K562 (cell line): ENCODE measurements at regions not wholly inside any gene's neighbourhood (a gene's known extent, or its start where the extent isn't known, plus 50 kb on each side); places are given as distances from the start of the nearest gene placed in this dataset.

Experiments
- ATAC-seq: fragments of 200-7000 bp; cut with Tn5 transposase; 3 replicates; pipeline ENCODE4 v1.9.1; 2020; ENCODE audit warnings: moderate library complexity
- BruUV-seq: library from RNA; stranded (reverse); fragments of 400-500 nt; replicated peaks from 2 replicates; lab custom pipeline; 2021; lab: Mats Ljungman, UMichigan
- CTCF ChIA-PET: fragments of 300-600 bp; formaldehyde crosslinking; extraction: SDS; loops from one replicate; lab custom pipeline; 2021; ENCODE audit warnings: low intra/inter-chr PET ratio; lab: Yijun Ruan, JAX
- POLR2A ChIA-PET: fragments of 300-600, 350-650 bp; sonication (Branson Sonifier 250); formaldehyde crosslinking; extraction: SDS; loops from one replicate; lab custom pipeline; 2021; ENCODE audit warnings: antibody characterized with exemption, inconsistent platforms; lab: Yijun Ruan, JAX
- DNase-seq, 4 experiments: peaks; one replicate each; pipeline versions ENCODE4 v3.0.0 to v3.0.0-alpha.2; 2011 to 2018; ENCODE audit warnings: low spot score in 3 of 4, mixed read lengths in 3 of 4; ENCODE audit errors: extremely low read depth in 1 of 4
- FAIRE-seq: peaks from 2 replicates; lab custom pipeline; 2011; peaks lifted over from hg19 to GRCh38; lab: Jason Lieb, UNC
- H2AFZ ChIP-seq: 2 replicates; pipeline ENCODE4 v1.6.0; 2011; ENCODE audit warnings: low read depth, low read length, control low read depth, inconsistent platforms
- H3K27ac ChIP-seq: fragments of 200-600 bp; 3 replicates; pipeline ENCODE4 v1.8.0; 2011; ENCODE audit warnings: low read depth, mild to moderate bottlenecking, control low read depth, inconsistent platforms, low read length, moderate library complexity, mixed read lengths; ENCODE audit errors: extremely low read depth
- H3K27me3 ChIP-seq, 2 experiments: fragments of 300-600 bp in 1 of 2; 2 replicates in 1 of 2; 3 replicates in 1 of 2; pipeline versions ENCODE4 v1.6.0 to v1.8.0; 2011; ENCODE audit warnings: inconsistent platforms in 2 of 2, low read length in 2 of 2, mild to moderate bottlenecking in 1 of 2, mixed read lengths in 1 of 2, moderate library complexity in 1 of 2; ENCODE audit not compliant: control insufficient read depth in 2 of 2, insufficient read depth in 2 of 2
- H3K36me3 ChIP-seq: fragments of 300-600 bp; 3 replicates; pipeline ENCODE4 v1.8.0; 2011; ENCODE audit warnings: mild to moderate bottlenecking, low read length, inconsistent platforms; ENCODE audit not compliant: control insufficient read depth, insufficient read depth
- H3K4me1 ChIP-seq, 2 experiments: fragments of 200-600 bp in 1 of 2; replicated peaks in 1 of 2; 2 replicates in 1 of 2; 3 replicates in 1 of 2; pipeline versions ENCODE4 v1.5.1 to v1.8.0; 2011; ENCODE audit warnings: inconsistent platforms in 2 of 2, low read length in 2 of 2, mild to moderate bottlenecking in 1 of 2, mixed read lengths in 1 of 2, moderate library complexity in 1 of 2; ENCODE audit not compliant: control insufficient read depth in 2 of 2, insufficient read depth in 2 of 2
- H3K4me2 ChIP-seq: 2 replicates; pipeline ENCODE4 v1.6.1; 2011; ENCODE audit warnings: low read length, control low read depth, inconsistent platforms, mixed read lengths; ENCODE audit not compliant: insufficient read depth
- H3K4me3 ChIP-seq: fragments of 200-600 bp; sonication (generic), shearing (Covaris generic); 2 replicates; pipeline ENCODE4 v1.5.1; 2016; ENCODE audit warnings: control low read depth, inconsistent platforms
- H3K79me2 ChIP-seq: fragments of 200-600 bp; 3 replicates; pipeline ENCODE4 v1.8.0; 2011; ENCODE audit warnings: low read length, inconsistent platforms; ENCODE audit not compliant: control insufficient read depth, insufficient read depth
- H3K9ac ChIP-seq, 2 experiments: 2 replicates each; pipeline versions ENCODE4 v1.6.0 to v1.6.1; 2011; ENCODE audit warnings: low read depth in 2 of 2, low read length in 2 of 2, control low read depth in 1 of 2, inconsistent platforms in 1 of 2, mild to moderate bottlenecking in 1 of 2, mixed read lengths in 1 of 2; ENCODE audit not compliant: insufficient read depth in 1 of 2
- H3K9me1 ChIP-seq: one replicate; pipeline ENCODE4 v1.6.0; 2011; ENCODE audit warnings: inconsistent platforms, mild to moderate bottlenecking, low read length, moderate library complexity; ENCODE audit not compliant: control insufficient read depth, insufficient read depth
- H3K9me3 ChIP-seq: replicated peaks from 2 replicates; pipeline ENCODE4 v1.5.1; 2011; ENCODE audit warnings: low read depth, low read length, inconsistent platforms; ENCODE audit not compliant: control insufficient read depth, insufficient read depth
- H4K20me1 ChIP-seq: replicated peaks from 2 replicates; pipeline ENCODE4 v1.6.1; 2011; ENCODE audit warnings: low read length, inconsistent platforms, mixed read lengths; ENCODE audit not compliant: control insufficient read depth, insufficient read depth
- ETV1 ChIP-seq: fragments of 450-650 bp; conservative IDR thresholded peaks from 2 replicates; pipeline ENCODE4 v1.6.1; 2016; ENCODE audit warnings: missing genetic modification characterization, control low read depth, low read depth, missing compliant biosample characterization
- KDM1A ChIP-seq, 2 experiments: fragments of 450-650 bp; IDR thresholded peaks; 2 replicates each; pipeline ENCODE4 v1.6.1; 2016; ENCODE audit warnings: mild to moderate bottlenecking in 2 of 2
- MYBL2 ChIP-seq, 2 experiments: fragments of 450-650 bp in 1 of 2; sonication (generic) in 1 of 2; formaldehyde crosslinking in 1 of 2; IDR thresholded peaks; 2 replicates each; pipeline versions ENCODE4 v1.6.1 to v1.8.1; 2017 to 2022; ENCODE audit warnings: borderline replicate concordance in 1 of 2, inconsistent platforms in 1 of 2, low read depth in 1 of 2, mild to moderate bottlenecking in 1 of 2, missing genetic modification reagents in 1 of 2, moderate library complexity in 1 of 2
- PRPF4 ChIP-seq: fragments of 200-400 bp; formaldehyde crosslinking; IDR thresholded peaks from one replicate; pipeline ENCODE4 v1.6.1; 2017; ENCODE audit warnings: low read length, low read depth, mild to moderate bottlenecking; ENCODE audit not compliant: insufficient read depth, poor library complexity, severe bottlenecking
- RHOXF2B ChIP-seq: fragments of 250-450 bp; sonication (Bioruptor Pico); conservative IDR thresholded peaks from 2 replicates; pipeline ENCODE4 v1.5.1; 2021
- ZNF146 ChIP-seq: IDR thresholded peaks from one replicate; pipeline ENCODE4 v1.6.1; 2018; ENCODE audit warnings: missing compliant biosample characterization; ENCODE audit not compliant: unreplicated experiment
- ZNF274 ChIP-seq: IDR thresholded peaks from 2 replicates; pipeline ENCODE4 v1.6.1; 2011; ENCODE audit warnings: low read depth, mild to moderate bottlenecking, low read length, moderate library complexity, borderline replicate concordance
- WGBS: fragments of 100-300 bp; shearing (Covaris generic); methylation state at CpG from one replicate; pipeline ENCODE4 v1.1.6; 2016; ENCODE audit warnings: low coverage, mixed read lengths; ENCODE audit not compliant: insufficient coverage; ENCODE audit errors: missing lambda C conversion rate; 5-methylcytosine and 5-hydroxymethylcytosine counted together
- in situ Hi-C: fragments of 300-500 bp; cut with MboI; formaldehyde crosslinking; loops from 4 replicates; pipeline ENCODE4 v1.15.0; 2018; ENCODE audit warnings: inconsistent platforms, mixed read lengths
- intact Hi-C: fragments of 100-400 bp; cut with micrococcal nuclease; formaldehyde crosslinking; loops from 2 replicates; pipeline ENCODE4 v1.14.2; 2022
- TF ChIP-seq, protein P1 (sequence below): fragments of 250-450 bp; sonication (Bioruptor Pico); IDR thresholded peaks from 2 replicates; pipeline ENCODE4 v1.4.0; 2020
- TF ChIP-seq, protein P2 (sequence below), 2 experiments: fragments of 200-800 bp in 1 of 2; sonication (Bioruptor generic) in 1 of 2; sonication (generic) in 1 of 2; formaldehyde crosslinking in 1 of 2; IDR thresholded peaks in 1 of 2; conservative IDR thresholded peaks in 1 of 2; 2 replicates each; pipeline versions ENCODE4 v1.5.0 to v1.6.1; 2016 to 2020; ENCODE audit warnings: missing compliant biosample characterization in 1 of 2, missing genetic modification characterization in 1 of 2, missing genetic modification reagents in 1 of 2

DNA sequence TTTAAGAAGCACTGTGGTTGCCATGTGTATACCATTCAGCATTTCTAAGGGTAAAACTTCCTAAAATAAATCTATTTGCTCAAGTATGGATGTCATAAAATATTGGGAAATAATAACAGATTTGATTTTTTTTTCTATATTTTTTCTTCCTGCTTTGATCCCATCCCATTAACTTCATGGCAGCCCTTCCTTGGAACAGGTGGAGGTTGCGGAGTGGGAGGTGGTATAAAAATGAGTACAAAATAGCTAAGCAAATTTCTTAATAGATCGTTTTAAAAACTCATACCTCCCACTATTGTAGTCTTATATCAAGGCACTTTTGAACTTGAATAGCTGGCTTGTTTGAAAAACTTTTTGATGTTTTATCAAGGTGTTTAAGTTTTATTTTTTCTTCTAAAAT lies 152.1 kb upstream of the KYNU start:
- Histone ChIP-seq H2AFZ (no peak overlapping the region), H4K20me1 (no peaks in the 10 kb centered on the region), H3K9me3 (no peaks in the 10 kb centered on the region), H3K4me3 (no peak overlapping the region), H3K79me2 (no peaks in the 10 kb centered on the region), H3K4me1 (no peaks in the 10 kb centered on the region), H3K36me3 (no peaks in the 10 kb centered on the region), H3K9me1 (no peaks in the 10 kb centered on the region), H3K4me2 (no peak overlapping the region), H3K9ac (no peak overlapping the region), H3K27ac (no peak overlapping the region), H3K27me3 (no peaks in the 10 kb centered on the region)
- no peak for DNase-seq
- in situ Hi-C loops: no loop called here
- POLR2A ChIA-PET: no interaction called here
- no peak for FAIRE-seq
- intact Hi-C loops: no loop called here
- CTCF ChIA-PET: no interaction called here
- 5% methylated on average over 2 of the region's 2 CpGs for WGBS
- TF ChIP-seq KDM1A (IDR thresholded peaks at IDR 0.05): no peak
- TF ChIP-seq ZNF146 (CRISPR knock-in tag): no peak
- TF ChIP-seq ETV1 (tag): no peak
- TF ChIP-seq RHOXF2B (CRISPR knock-in tag): no peak
- no peak for TF ChIP-seq ZNF274
- TF ChIP-seq PRPF4: no peak
- no peak for TF ChIP-seq MYBL2 (IDR thresholded peaks at IDR 0.05; ENCODE audit: low read depth)
- TF ChIP-seq MYBL2 (CRISPR knock-in tag; IDR thresholded peaks at IDR 0.05; ENCODE audit: borderline replicate concordance): no peak
- TF ChIP-seq, protein P1, sequence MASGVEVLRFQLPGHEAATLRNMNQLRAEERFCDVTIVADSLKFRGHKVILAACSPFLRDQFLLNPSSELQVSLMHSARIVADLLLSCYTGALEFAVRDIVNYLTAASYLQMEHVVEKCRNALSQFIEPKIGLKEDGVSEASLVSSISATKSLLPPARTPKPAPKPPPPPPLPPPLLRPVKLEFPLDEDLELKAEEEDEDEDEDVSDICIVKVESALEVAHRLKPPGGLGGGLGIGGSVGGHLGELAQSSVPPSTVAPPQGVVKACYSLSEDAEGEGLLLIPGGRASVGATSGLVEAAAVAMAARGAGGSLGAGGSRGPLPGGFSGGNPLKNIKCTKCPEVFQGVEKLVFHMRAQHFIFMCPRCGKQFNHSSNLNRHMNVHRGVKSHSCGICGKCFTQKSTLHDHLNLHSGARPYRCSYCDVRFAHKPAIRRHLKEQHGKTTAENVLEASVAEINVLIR (CRISPR knock-in tag): no peak
- TF ChIP-seq, protein P2, sequence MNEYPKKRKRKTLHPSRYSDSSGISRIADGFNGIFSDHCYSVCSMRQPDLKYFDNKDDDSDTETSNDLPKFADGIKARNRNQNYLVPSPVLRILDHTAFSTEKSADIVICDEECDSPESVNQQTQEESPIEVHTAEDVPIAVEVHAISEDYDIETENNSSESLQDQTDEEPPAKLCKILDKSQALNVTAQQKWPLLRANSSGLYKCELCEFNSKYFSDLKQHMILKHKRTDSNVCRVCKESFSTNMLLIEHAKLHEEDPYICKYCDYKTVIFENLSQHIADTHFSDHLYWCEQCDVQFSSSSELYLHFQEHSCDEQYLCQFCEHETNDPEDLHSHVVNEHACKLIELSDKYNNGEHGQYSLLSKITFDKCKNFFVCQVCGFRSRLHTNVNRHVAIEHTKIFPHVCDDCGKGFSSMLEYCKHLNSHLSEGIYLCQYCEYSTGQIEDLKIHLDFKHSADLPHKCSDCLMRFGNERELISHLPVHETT (CRISPR knock-in tag; conservative IDR thresholded peaks at IDR 0.05 in 1 of 2, IDR thresholded peaks at IDR 0.05 in 1 of 2): no peak
- no peak for ATAC-seq
- no TSS peak for BruUV-seq
